Lower lobe of right lung (tissue), 2 donors: ENCODE measurements at regions not wholly inside any gene's neighbourhood (a gene's known extent, or its start where the extent isn't known, plus 50 kb on each side); places are given as distances from the start of the nearest gene placed in this dataset.

Source experiments
- ATAC-seq, 2 donors: fragments of 200-7000 bp; cut with Tn5 transposase; one replicate each; pipeline ENCODE4 v1.9.1; 2020 to 2022; ENCODE audit warnings: mild to moderate bottlenecking in 2 of 2, moderate library complexity in 2 of 2
- DNase-seq: peaks from one replicate; pipeline ENCODE4 v3.0.0-alpha.2; 2020
- H3K27ac ChIP-seq: fragments of 200-600 bp; one replicate; pipeline ENCODE4 v1.8.0; 2022
- H3K27me3 ChIP-seq: fragments of 200-600 bp; one replicate; pipeline ENCODE4 v1.8.0; 2022; ENCODE audit warnings: low read depth
- H3K36me3 ChIP-seq: fragments of 200-600 bp; one replicate; pipeline ENCODE4 v1.8.0; 2022; ENCODE audit warnings: mild to moderate bottlenecking
- H3K4me1 ChIP-seq: fragments of 200-600 bp; one replicate; pipeline ENCODE4 v1.8.0; 2022
- H3K4me3 ChIP-seq: fragments of 200-600 bp; one replicate; pipeline ENCODE4 v1.8.0; 2022; ENCODE audit warnings: mild to moderate bottlenecking
- H3K9me3 ChIP-seq: fragments of 200-600 bp; one replicate; pipeline ENCODE4 v1.8.0; 2022
- CTCF ChIP-seq: fragments of 200-600 bp; IDR thresholded peaks from one replicate; pipeline ENCODE4 v1.8.0; 2022; ENCODE audit warnings: antibody characterized with exemption, mild to moderate bottlenecking
- intact Hi-C: fragments of 100-400 bp; cut with DNase I; formaldehyde crosslinking; loops from one replicate; pipeline ENCODE4 v1.11.0; 2022
- donor health status: DM: no; HTN: yes; CAD: no; lungs with severe emphysema.

DNA sequence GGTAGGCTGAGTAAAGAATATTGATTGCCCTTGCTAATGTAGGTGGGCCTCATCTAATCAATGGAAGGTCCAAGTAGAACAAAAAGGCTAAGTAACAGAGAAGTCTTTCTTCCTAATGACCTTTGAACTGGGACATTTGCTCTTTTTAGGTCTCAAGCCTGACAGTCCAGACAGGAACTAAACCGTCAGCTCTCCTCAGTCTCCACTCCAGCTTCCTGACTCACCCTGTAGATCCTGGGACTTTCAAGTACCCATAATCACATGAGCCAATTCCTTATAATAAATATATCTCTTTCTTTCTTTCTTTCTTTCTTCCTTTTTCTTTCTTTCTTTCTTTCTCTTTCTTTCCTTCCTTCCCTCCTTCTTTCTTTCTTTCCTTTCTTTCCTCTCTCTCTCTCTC is 479.5 kb upstream of the PAPPA start:
- Histone ChIP-seq H3K27ac (no peak overlapping the region), H3K4me3 (no peak overlapping the region), H3K27me3 (no peaks in the 10 kb centered on the region), H3K9me3 (no peaks in the 10 kb centered on the region), H3K36me3 (no peaks in the 10 kb centered on the region), H3K4me1 (no peaks in the 10 kb centered on the region)
- TF ChIP-seq CTCF, result no peak
- intact Hi-C loops, result no loop called here
- no peak for DNase-seq
- no peak for ATAC-seq

GRCh38 chr9:115675834-115676233 is 477.8 kb upstream of the PAPPA start:
- no peaks in the 10 kb centered on the region for H3K4me1 ChIP-seq
- H3K27ac ChIP-seq, result no peak overlapping the region
- H3K9me3 ChIP-seq, result no peaks in the 10 kb centered on the region
- intact Hi-C loops, result no loop called here
- no peak for DNase-seq
- TF ChIP-seq CTCF, result no peak
- no peaks in the 10 kb centered on the region for H3K36me3 ChIP-seq
- H3K27me3 ChIP-seq, result no peaks in the 10 kb centered on the region
- H3K4me3 ChIP-seq, result no peak overlapping the region
- ATAC-seq, result no peak

GRCh38 chr9:115680231-115680630 is 473.4 kb upstream of the PAPPA start:
- no peak overlapping the region for H3K4me3 ChIP-seq
- H3K27me3 ChIP-seq, result no peaks in the 10 kb centered on the region
- intact Hi-C loops, result no loop called here
- no peak overlapping the region for H3K27ac ChIP-seq
- no peak for DNase-seq
- no peak for ATAC-seq
- H3K9me3 ChIP-seq, result no peaks in the 10 kb centered on the region
- TF ChIP-seq CTCF, result no peak
- no peaks in the 10 kb centered on the region for H3K4me1 ChIP-seq
- H3K36me3 ChIP-seq, result no peaks in the 10 kb centered on the region

DNA sequence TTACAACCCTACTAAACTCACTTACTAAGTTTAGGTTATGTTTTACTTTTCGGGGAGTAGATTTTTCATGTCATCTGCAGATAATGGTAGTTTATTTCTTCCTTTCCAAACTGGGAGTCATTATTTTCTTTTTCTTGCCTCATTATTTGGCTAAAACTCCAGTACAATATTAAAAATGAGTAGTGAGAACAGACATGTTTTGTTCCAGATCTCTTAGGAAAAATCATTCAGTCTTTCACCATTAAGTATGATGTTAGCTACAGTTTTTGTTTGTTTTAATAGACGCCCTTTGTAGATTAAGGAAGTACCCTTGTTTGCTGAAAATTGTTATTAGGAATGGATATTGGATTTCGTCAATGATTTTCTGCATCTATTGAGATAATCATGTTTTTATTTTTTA is 472.0 kb upstream of the PAPPA start:
- DNase-seq (no peak), ATAC-seq (no peak)
- no peaks in the 10 kb centered on the region for H3K9me3 ChIP-seq
- H3K27me3 ChIP-seq, result no peaks in the 10 kb centered on the region
- intact Hi-C loops, result no loop called here
- H3K36me3 ChIP-seq, result no peaks in the 10 kb centered on the region
- no peak for TF ChIP-seq CTCF
- no peak overlapping the region for H3K4me3 ChIP-seq
- H3K4me1 ChIP-seq, result no peaks in the 10 kb centered on the region
- no peak overlapping the region for H3K27ac ChIP-seq

DNA sequence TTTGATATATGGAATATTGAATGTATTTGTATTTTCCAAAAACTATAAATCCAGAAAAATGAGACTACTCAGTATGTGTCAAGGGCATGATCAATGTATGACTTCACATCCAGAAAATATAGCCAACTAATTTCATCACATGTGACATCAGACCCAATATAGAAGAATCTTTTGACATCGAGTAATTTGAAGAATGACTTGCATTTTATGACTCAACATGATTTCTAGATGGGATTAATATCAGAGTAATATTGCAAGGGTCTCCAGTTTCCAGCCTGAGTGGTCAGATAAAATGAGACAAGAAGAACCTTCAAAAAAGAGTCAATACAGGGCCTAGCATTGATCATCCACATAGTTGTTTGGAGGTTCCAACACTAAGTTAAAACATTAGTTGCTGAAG is 467.5 kb upstream of the PAPPA start:
- intact Hi-C loops, result no loop called here
- H3K27ac ChIP-seq, result no peak overlapping the region
- H3K27me3 ChIP-seq, result no peaks in the 10 kb centered on the region
- H3K4me3 ChIP-seq, result no peak overlapping the region
- H3K36me3 ChIP-seq, result no peaks in the 10 kb centered on the region
- TF ChIP-seq CTCF, result no peak
- DNase-seq (no peak), ATAC-seq (no peak)
- no peaks in the 10 kb centered on the region for H3K9me3 ChIP-seq
- H3K4me1 ChIP-seq, result no peaks in the 10 kb centered on the region

GRCh38 chr9:115687356-115687755 is 466.2 kb upstream of the PAPPA start:
- Histone ChIP-seq H3K27me3 (no peaks in the 10 kb centered on the region), H3K27ac (no peak overlapping the region), H3K4me1 (no peaks in the 10 kb centered on the region), H3K9me3 (no peaks in the 10 kb centered on the region), H3K36me3 (no peaks in the 10 kb centered on the region), H3K4me3 (no peak overlapping the region)
- intact Hi-C loops, result no loop called here
- no peak for DNase-seq
- no peak for TF ChIP-seq CTCF
- no peak for ATAC-seq
